Astrocyte (in vitro differentiated cells and primary cell): ENCODE measurements at regions not wholly inside any gene's neighbourhood (a gene's known extent, or its start where the extent isn't known, plus 50 kb on each side); places are given as distances from the start of the nearest gene placed in this dataset.

ENCODE experiments used
- EZH2 ChIP-seq: IDR thresholded peaks from 2 replicates; pipeline ENCODE4 v1.6.1; 2012; ENCODE audit warnings: mild to moderate bottlenecking, low read length, inconsistent platforms; ENCODE audit not compliant: insufficient read depth
- TF ChIP-seq, protein P1 (sequence below): IDR thresholded peaks from 2 replicates; pipeline ENCODE4 v1.5.1; 2011; ENCODE audit warnings: low read depth, mild to moderate bottlenecking, inconsistent platforms, low read length, moderate library complexity; ENCODE audit not compliant: insufficient read depth

DNA sequence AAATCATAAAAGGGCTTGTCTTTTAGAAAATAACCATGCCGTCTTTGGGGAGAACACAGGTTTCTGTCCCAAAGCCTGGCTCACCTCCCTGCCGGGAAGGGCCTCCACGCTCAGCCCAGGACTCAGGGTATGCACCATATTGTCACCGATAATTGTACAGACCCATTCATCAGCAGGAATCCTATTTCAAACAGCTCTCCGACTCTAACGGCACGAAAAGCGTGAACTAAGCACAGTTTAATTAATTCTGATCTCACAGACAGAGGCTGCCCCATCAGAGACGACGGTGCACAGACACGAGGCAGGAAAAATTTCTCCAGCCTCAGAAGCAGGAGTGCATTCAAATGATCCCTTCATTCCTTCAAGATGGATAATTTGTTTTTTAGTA is 276.2 kb downstream of the MYCN start:
- TF ChIP-seq, protein P1, sequence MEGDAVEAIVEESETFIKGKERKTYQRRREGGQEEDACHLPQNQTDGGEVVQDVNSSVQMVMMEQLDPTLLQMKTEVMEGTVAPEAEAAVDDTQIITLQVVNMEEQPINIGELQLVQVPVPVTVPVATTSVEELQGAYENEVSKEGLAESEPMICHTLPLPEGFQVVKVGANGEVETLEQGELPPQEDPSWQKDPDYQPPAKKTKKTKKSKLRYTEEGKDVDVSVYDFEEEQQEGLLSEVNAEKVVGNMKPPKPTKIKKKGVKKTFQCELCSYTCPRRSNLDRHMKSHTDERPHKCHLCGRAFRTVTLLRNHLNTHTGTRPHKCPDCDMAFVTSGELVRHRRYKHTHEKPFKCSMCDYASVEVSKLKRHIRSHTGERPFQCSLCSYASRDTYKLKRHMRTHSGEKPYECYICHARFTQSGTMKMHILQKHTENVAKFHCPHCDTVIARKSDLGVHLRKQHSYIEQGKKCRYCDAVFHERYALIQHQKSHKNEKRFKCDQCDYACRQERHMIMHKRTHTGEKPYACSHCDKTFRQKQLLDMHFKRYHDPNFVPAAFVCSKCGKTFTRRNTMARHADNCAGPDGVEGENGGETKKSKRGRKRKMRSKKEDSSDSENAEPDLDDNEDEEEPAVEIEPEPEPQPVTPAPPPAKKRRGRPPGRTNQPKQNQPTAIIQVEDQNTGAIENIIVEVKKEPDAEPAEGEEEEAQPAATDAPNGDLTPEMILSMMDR = no peak
- TF ChIP-seq EZH2 = no peak
